ENCODE measurements at regions not wholly inside any gene's neighbourhood (a gene's known extent, or its start where the extent isn't known, plus 50 kb on each side); places are given as distances from the start of the nearest gene placed in this dataset.

- intact Hi-C loops (cut with DNase I, micrococcal nuclease) = no loop called here
- DNase-seq = no peak
These were observed 144.6 kb upstream of the SPACA7 start for GRCh38 chr13:112231451-112232083.

GRCh38 chr13:112233256-112233655 lies 142.9 kb upstream of the SPACA7 start:
- intact Hi-C loops (cut with DNase I, micrococcal nuclease) = no loop called here
- no peaks in the 10 kb centered on the region for H3K9me3 ChIP-seq
- peaks cover 3% of the 10 kb centered on the region for H3K4me1 ChIP-seq (ENCODE audit: low read depth)
- ATAC-seq = no peak
- H3K4me3 ChIP-seq = no peak overlapping the region
- TF ChIP-seq CTCF (IDR thresholded peaks at IDR 0.05) = no peak
- H3K36me3 ChIP-seq (ENCODE audit: low read depth) = no peaks in the 10 kb centered on the region
- DNase-seq = no peak

More at GRCh38 chr13:112231451-112232083, 144.6 kb upstream of the SPACA7 start:
- TF ChIP-seq CTCF (IDR thresholded peaks at IDR 0.05) = no peak
- ATAC-seq = no peak
- Histone ChIP-seq H3K4me1 (ENCODE audit: low read depth) (peaks cover 3% of the 10 kb centered on the region), H3K36me3 (ENCODE audit: low read depth) (no peaks in the 10 kb centered on the region), H3K9me3 (no peaks in the 10 kb centered on the region), H3K4me3 (no peak overlapping the region)

GRCh38 chr13:112233716-112234115 lies 142.4 kb upstream of the SPACA7 start:
- intact Hi-C loops (cut with DNase I, micrococcal nuclease) = no loop called here
- Histone ChIP-seq H3K4me3 (no peak overlapping the region), H3K9me3 (no peaks in the 10 kb centered on the region), H3K36me3 (ENCODE audit: low read depth) (no peaks in the 10 kb centered on the region), H3K4me1 (ENCODE audit: low read depth) (peaks cover 3% of the 10 kb centered on the region)
- TF ChIP-seq CTCF (IDR thresholded peaks at IDR 0.05) = no peak
- DNase-seq (no peak), ATAC-seq (no peak)

GRCh38 chr13:112234131-112234875 lies 141.9 kb upstream of the SPACA7 start:
- DNase-seq = no peak
- no peaks in the 10 kb centered on the region for H3K9me3 ChIP-seq
- ATAC-seq = no peak
- intact Hi-C loops (cut with DNase I, micrococcal nuclease) = no loop called here
- H3K4me3 ChIP-seq = no peak overlapping the region
- H3K4me1 ChIP-seq (ENCODE audit: low read depth) = peaks cover 3% of the 10 kb centered on the region
- TF ChIP-seq CTCF (IDR thresholded peaks at IDR 0.05) = no peak
- H3K36me3 ChIP-seq (ENCODE audit: low read depth) = no peaks in the 10 kb centered on the region

GRCh38 chr13:112236016-112236415 lies 140.1 kb upstream of the SPACA7 start:
- intact Hi-C loops (cut with DNase I, micrococcal nuclease) = no loop called here
- no peaks in the 10 kb centered on the region for H3K4me1 ChIP-seq (ENCODE audit: low read depth)
- H3K36me3 ChIP-seq (ENCODE audit: low read depth) = no peaks in the 10 kb centered on the region
- no peak overlapping the region for H3K4me3 ChIP-seq
- TF ChIP-seq CTCF (IDR thresholded peaks at IDR 0.05) = no peak
- ATAC-seq = no peak
- no peak for DNase-seq
- H3K9me3 ChIP-seq = no peaks in the 10 kb centered on the region
